ENCODE measurements at regions not wholly inside any gene's neighbourhood (a gene's known extent, or its start where the extent isn't known, plus 50 kb on each side); places are given as distances from the start of the nearest gene placed in this dataset.
"Not testable (repeated sequence)": the region's sequence is repeated elsewhere in the genome, so short reads cannot be mapped to it uniquely, and the experiment has no call there.

- DNase-seq = no peak
These were observed 134.0 kb downstream of the SST start for GRCh38 chr3:187536185-187536584.

DNA sequence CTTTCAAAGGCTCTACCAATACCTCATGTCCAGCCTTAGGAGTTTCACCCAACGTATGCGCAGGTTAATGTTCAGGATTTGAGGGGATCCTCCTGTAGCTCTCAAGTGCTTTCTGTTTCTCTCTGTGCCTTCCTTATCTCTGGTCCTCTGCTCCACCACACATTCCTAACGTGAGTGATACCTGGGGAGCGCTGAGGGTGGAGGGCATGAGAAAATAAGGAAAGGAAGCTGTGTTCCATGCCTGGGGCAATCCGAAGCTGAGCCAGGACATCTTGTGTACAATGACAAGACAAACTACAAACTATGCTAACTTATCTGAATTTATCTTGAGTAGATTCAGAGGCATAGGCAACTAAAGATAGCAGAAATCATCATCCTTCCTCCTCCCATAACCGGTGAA is 136.4 kb downstream of the SST start:
- no peak for DNase-seq

- no peak for DNase-seq
These were observed 138.4 kb downstream of the SST start for GRCh38 chr3:187531831-187532230.

DNA sequence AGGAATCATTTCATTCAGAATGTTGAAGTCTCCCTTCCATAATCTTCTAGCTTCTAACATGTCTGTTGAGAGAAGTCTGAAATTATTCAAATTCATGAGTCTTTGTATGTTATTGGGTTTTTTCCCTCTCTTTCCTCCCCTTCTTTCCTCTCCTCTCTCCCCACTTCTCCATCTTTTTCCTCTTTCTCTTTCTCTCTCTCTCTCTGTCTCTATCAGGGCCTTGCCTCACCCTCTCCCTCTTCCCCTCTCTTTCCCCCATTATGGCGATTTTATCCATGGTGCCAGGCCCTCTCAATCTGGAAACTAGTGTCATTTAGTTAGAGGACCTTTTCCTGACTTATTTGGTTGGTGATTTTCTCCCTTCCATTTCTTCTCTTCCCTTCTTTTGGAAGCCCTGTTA is 147.3 kb downstream of the SST start:
- DNase-seq = no peak

GRCh38 chr3:187522293-187522692 is 147.9 kb downstream of the SST start:
- DNase-seq = no peak

DNA sequence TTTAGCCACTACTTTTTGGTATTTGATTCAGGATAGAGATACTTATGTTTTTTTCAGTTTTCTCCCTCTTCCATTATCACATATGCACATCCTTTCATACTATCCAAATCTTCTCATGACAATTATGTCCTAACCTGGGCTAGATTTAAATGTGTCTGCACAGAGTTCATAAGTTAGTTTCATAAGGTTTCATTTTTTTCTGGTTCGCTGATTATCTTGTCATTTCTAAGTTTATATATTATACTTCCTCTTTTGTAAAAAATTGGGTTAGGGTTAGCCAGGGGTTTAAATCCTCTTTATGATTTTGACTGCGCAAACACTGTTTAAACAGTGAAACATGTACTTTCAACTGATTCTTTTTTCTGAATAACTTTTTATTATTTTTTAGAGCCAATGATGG is 148.6 kb downstream of the SST start:
- no peak for DNase-seq

DNA sequence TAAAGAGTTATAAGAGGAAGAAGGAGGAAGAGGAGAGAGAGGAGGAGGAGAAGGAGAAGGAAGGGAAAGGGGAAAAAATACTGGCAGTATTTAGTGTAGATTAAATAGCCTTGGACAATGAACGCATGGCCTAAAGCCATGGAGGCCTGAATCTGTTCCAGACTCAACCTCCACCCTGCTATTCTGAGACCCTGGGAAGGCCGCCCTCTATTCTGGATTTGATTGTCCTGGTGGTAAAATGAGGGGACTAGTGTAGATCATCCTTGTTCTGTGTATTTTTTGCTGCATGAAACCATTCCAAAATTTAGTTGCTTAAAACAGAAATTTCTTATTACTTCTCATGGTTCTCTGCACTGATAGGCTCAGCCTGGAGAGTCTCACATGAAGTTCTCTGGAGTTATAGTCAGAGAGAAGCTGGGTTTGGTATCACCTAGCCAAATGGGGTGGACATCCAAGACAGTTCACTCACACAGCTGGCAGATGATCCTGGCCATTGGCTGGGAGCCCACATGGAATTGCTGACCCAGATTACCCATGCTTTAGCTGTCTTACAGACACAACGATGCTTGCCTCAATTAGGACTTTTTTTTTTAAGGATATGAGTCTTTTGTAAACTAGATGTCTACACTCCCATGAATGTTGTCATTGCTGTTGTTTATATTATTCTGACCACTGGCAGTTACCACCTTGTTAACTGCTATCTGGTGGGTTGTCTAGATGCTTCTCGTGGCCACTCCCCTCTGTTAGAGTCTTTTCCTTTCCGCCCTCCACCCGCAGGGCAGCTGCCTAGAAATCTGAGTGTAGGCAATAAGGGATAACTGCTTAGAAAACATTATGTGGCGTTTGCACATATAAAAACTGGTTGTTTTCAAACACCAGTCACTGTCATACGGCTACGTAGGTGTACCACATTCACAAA is 149.9 kb downstream of the SST start:
- DNase-seq = no peak

DNA sequence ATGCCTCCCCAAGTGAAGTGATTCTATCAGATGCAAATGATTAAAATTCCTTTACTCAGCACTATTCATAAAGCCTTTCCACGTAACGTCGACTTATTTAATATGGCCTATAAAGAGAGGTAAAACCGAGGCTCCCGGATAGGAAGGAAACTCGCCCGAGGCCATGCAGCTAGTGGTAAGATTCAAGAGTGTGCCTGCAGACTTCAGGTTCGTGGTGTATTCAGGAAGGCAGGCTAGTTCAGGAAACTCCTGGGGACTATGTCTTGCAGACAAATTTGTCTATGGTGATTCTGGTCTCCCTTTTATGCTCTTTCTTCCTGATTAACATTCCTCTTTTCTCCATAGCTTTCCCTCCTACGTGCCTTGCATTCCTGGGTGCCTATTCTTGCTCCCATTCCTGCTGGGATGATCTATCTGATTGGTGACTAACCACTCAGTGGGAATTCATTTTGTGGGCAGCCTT is 150.7 kb downstream of the SST start:
- no peak for DNase-seq

GRCh38 chr3:187518616-187519015 is 150.4 kb downstream of the RTP4 start:
- no peak for DNase-seq

DNA sequence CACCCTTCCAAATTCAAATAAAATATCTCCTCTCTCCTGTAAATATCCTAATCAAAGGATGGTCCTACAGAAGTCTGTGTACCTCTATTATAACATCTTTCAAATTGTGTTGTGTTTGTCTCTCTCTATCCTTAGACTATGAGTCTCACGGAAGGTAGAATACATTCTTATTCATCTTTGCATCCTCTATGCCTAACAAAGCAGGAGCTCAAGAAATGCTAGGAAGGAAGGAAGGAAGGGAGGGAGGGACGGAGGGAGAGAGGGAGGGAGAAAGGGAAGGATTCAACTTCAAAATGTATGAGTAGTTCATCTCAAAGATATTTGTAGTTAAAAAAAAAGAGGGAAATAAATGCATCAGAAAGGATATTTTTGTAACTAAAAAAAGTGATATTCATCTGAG is 150.0 kb downstream of the RTP4 start:
- DNase-seq = no peak

DNA sequence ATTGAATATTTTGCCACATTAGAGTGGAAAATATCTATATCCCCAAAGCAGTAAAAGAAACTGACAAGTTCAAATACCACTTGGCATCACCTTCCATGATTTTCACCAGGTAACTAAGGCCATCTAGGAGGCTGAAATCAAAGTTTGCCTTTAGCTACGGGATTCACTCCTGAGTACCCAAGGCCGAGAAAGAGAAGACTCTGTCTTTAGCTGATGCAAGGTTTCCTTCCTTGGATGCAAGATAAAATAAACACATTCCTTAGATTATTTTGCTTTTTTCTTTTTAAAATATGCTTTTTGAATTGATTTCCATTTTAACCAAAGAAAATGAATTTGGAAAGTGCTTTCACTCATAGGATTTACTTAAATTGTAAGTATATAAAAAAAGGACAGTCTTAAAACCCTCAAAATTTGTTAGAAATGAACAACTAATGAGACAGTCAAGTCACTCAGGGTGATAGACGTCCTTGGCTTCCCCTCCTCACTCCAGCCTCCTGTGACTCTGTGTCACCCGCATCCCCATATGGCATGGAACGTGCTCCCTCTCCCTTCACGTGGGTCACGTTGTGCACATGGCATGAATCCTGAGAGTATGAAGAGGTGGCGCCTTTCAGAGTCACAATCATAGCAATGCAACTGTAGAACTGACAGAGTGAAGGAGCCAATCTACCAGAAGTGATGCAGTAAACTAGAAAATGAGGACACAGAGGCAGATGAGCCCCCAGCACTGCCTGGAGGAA is 148.4 kb downstream of the RTP4 start:
- DNase-seq = no peak

GRCh38 chr3:187507905-187508304 is 139.7 kb downstream of the RTP4 start:
- DNase-seq = no peak

GRCh38 chr3:187507266-187507665 is 139.1 kb downstream of the RTP4 start:
- DNase-seq = no peak

DNA sequence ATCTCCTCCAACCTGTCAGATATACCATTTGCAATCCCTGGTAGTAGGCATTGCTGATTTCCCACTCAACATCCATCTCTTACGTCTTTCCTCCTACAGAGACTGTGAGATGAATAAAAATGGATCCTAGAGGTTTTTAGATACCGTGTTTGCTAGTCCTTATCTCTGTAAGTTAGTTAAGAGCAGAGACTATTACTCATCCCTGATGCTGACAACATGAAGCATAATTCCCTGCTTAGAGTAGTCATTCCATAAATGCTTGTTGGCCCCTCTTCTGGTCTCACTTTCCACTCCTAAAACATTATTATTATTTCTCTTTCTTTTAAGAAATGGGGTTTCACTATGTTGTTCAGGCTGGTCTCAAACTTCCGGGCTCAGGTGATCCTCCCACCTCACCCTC is 136.2 kb downstream of the RTP4 start:
- DNase-seq = no peak

GRCh38 chr3:187498211-187498724 is 130.1 kb downstream of the RTP4 start:
- no peak for DNase-seq

DNA sequence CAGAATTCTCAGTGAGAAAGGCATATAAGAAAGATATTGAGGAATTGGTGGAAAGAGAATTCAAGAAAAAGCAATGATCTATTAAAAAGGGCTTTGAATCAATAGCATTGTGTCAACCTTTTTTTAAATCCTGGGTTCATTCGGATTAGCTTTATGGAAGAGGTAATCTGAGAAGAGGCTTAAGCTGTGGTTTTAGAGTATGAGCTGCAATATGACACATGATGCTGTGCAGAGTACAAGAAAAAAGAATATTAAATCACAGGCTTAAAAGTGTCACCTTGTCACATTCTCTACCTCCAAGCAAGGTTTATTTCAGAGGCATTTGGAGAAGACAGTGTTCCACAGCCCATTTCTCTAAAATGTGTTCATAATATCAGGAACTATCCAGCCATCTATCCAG is 128.9 kb downstream of the RTP4 start:
- DNase-seq = no peak

DNA sequence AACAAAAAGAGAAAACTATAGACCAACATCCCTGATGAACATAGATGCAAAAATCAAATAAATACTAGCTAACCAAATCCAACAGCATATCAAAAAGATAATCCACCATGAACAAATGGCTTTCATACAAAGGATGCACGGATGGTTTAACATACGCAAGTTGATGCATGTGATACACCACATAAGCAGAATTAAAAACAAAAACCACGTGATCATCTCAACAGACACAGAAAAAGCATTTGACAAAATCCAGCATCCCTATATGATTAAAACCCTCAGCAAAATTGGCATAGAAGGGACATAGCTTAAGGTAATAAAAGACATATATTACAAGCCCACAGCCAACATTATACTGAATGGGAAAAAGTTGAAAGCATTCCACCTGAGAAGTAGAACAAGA is 125.9 kb downstream of the RTP4 start:
- not testable (repeated sequence) for DNase-seq

GRCh38 chr3:187491371-187491770 is 123.2 kb downstream of the RTP4 start:
- DNase-seq = no peak

GRCh38 chr3:187490366-187490765 is 122.2 kb downstream of the RTP4 start:
- no peak for DNase-seq

DNA sequence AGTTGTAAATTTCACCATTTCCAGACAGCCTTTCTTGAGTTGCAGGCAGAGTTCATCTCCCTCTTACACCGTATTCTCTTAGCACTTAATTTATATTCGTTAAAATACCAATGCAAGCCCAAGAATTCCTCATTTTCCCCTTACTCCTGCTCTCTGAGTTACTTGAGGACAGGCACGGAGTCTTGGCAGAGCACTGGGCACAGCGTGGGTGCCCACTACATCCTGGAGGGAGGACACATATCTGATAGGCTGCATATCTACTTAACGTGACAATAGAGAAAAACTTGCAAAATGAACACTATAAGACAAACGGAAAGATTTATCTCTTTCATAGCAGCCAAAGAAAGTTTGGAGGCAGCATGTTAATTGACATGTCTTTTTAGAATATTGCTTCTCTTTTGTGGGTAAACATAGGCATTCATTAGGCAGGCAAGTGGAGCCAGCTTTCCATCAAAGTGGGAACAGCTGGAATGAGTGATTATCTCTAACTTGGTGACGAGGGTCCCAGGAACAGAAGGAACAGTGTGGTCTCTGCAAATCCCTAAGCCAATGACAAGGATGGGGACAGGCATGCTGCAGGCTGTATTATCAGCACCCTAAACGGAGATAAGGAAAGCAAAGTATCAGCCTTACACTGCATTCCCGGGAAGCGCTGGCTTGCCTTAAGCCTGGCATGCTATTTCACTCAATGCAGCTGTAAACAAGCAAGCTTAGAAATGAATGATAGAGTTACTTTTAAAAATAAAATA is 116.5 kb downstream of the RTP4 start:
- DNase-seq = no peak

DNA sequence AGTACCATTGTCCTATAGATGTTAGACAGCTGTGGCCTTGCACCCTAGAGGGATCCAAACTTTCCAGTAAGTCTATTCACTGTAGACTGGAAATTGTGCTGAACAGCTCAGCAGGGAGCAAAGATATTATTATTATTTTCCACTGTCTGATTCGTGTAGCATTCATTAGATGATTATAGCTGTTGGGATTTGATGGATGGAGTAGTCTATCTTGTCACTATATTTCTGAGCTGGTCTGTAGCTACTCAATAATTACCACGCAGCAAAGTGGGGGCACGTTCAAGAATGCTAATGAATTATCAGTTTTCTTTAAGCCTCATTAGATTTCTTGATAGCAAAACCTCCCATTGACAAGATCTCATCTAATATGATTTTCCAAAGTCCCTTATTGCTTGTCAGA is 113.2 kb downstream of the RTP4 start:
- no peak for DNase-seq

- DNase-seq = not testable (repeated sequence)
These were observed 107.4 kb downstream of the RTP4 start for GRCh38 chr3:187475613-187476012.

DNA sequence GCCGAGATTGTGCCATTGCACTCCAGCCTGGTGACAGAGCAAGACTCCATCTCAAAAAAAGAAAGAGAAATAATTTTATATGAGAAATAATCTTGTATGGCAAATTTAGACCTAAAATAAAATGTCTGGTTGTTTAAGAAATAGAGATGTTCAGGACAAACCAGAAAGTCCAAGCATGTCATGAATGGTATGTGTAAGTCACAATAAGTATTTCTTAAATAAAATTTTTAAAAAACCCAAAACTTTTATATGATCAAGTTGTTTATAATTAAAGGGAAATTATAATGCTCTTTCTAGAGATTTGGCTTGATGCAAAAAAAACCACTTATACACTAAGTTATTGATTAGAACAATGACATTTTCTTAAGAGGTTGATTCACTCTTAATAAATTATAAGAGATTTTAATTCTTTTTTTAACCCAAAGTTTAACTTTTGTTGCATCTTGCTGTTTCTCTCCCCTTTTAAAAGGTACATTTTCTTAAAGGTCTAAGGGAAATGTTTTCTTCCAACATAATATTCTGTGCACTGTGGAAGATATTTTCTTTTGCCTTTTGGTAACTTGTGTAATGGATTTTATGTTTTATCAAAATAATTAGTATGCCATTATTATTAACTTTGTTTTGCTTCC is 105.7 kb downstream of the RTP4 start:
- DNase-seq = no peak

Data from NCI-H1436 treated with DMSO at 0.1 percent for 48 hours (cell line).